GM12892 (cell line): ENCODE measurements at regions not wholly inside any gene's neighbourhood (a gene's known extent, or its start where the extent isn't known, plus 50 kb on each side); places are given as distances from the start of the nearest gene placed in this dataset.

Source experiments
- DNase-seq: peaks from one replicate; pipeline ENCODE4 v3.0.0; 2011; ENCODE audit not compliant: insufficient read length
- FAIRE-seq: peaks from 2 replicates; lab custom pipeline; 2011; peaks lifted over from hg19 to GRCh38; lab: Jason Lieb, UNC
- POLR2A ChIP-seq: IDR thresholded peaks from 2 replicates; pipeline ENCODE4 v1.6.1; 2011; ENCODE audit warnings: low read depth, low read length, control low read depth
- POLR2AphosphoS5 ChIP-seq: IDR thresholded peaks from 2 replicates; pipeline ENCODE4 v1.6.1; 2011; ENCODE audit warnings: low read depth, low read length, control low read depth
- TAF1 ChIP-seq: IDR thresholded peaks from 2 replicates; pipeline ENCODE4 v1.6.1; 2011; ENCODE audit warnings: low read depth, mild to moderate bottlenecking, control low read depth, low read length, borderline replicate concordance

- TF ChIP-seq POLR2A, result no peak
- TF ChIP-seq TAF1, result no peak
- TF ChIP-seq POLR2AphosphoS5, result no peak
- FAIRE-seq (peak; percentile 73), DNase-seq (no peak)
Measured at GRCh38 chr18:72181241-72181764, 362.8 kb downstream of the CBLN2 start.

GRCh38 chr18:72180689-72181088, 363.5 kb downstream of the CBLN2 start:
- TF ChIP-seq POLR2A (no peak), POLR2AphosphoS5 (no peak), TAF1 (no peak)
- FAIRE-seq (no peak), DNase-seq (no peak)

GRCh38 chr18:72174972-72175649, 369.0 kb downstream of the CBLN2 start:
- TF ChIP-seq POLR2AphosphoS5 (no peak), POLR2A (no peak), TAF1 (no peak)
- FAIRE-seq, result no peak
- no peak for DNase-seq

- FAIRE-seq, result no peak
- DNase-seq, result no peak
- TF ChIP-seq POLR2A (no peak), POLR2AphosphoS5 (no peak), TAF1 (no peak)
Measured at GRCh38 chr18:72171596-72171995, 372.5 kb downstream of the CBLN2 start.

- FAIRE-seq (no peak), DNase-seq (no peak)
- TF ChIP-seq POLR2AphosphoS5 (no peak), POLR2A (no peak), TAF1 (no peak)
Measured at GRCh38 chr18:72161691-72162090, 382.5 kb downstream of the CBLN2 start.

- DNase-seq (no peak), FAIRE-seq (no peak)
- no peak for TF ChIP-seq POLR2A
- no peak for TF ChIP-seq TAF1
- TF ChIP-seq POLR2AphosphoS5, result no peak
Measured at GRCh38 chr18:72160510-72161445, 383.4 kb downstream of the CBLN2 start.

GRCh38 chr18:72155327-72155726, 388.8 kb downstream of the CBLN2 start:
- FAIRE-seq (no peak), DNase-seq (no peak)
- TF ChIP-seq POLR2A (no peak), POLR2AphosphoS5 (no peak), TAF1 (no peak)

GRCh38 chr18:72154926-72155325, 389.2 kb downstream of the CBLN2 start:
- no peak for FAIRE-seq
- no peak for DNase-seq
- TF ChIP-seq POLR2AphosphoS5 (no peak), TAF1 (no peak), POLR2A (no peak)

GRCh38 chr18:72152935-72153334, 391.2 kb downstream of the CBLN2 start:
- TF ChIP-seq POLR2AphosphoS5 (no peak), TAF1 (no peak), POLR2A (no peak)
- DNase-seq (no peak), FAIRE-seq (no peak)

- no peak for FAIRE-seq
- DNase-seq, result no peak
- TF ChIP-seq POLR2A (no peak), POLR2AphosphoS5 (no peak), TAF1 (no peak)
Measured at GRCh38 chr18:72147830-72148229, 396.3 kb downstream of the CBLN2 start.

- no peak for TF ChIP-seq POLR2AphosphoS5
- no peak for TF ChIP-seq TAF1
- no peak for DNase-seq
- no peak for FAIRE-seq
Measured at GRCh38 chr18:72140007-72140406, 404.1 kb downstream of the CBLN2 start.

- no peak for FAIRE-seq
- no peak for DNase-seq
- TF ChIP-seq POLR2AphosphoS5, result no peak
- no peak for TF ChIP-seq POLR2A
- no peak for TF ChIP-seq TAF1
Measured at GRCh38 chr18:72128649-72129048, 415.5 kb downstream of the CBLN2 start.
